OCI-LY7 (cell line): ENCODE measurements at regions not wholly inside any gene's neighbourhood (a gene's known extent, or its start where the extent isn't known, plus 50 kb on each side); places are given as distances from the start of the nearest gene placed in this dataset.

Experiments
- BruUV-seq: library from RNA; stranded (reverse); fragments of 400-500 nt; replicated peaks from 2 replicates; lab custom pipeline; 2021; lab: Mats Ljungman, UMichigan
- CTCF ChIA-PET: fragments of 300-600 bp; sonication (Branson Sonifier 250); formaldehyde crosslinking; loops from one replicate; lab custom pipeline; 2022; ENCODE audit warnings: antibody characterized with exemption; ENCODE audit not compliant: unreplicated experiment; lab: Charles Lee
- POLR2A ChIA-PET: fragments of 300-600 bp; sonication (Branson Sonifier 250); formaldehyde crosslinking; loops from one replicate; lab custom pipeline; 2022; ENCODE audit warnings: antibody characterized with exemption; lab: Charles Lee
- DNase-seq: peaks from one replicate; pipeline ENCODE4 v3.0.0-alpha.2; 2015; ENCODE audit warnings: low spot score
- H2AFZ ChIP-seq: fragments of 200-600 bp; sonication (generic), shearing (Covaris generic); 2 replicates; pipeline ENCODE4 v1.6.1; 2014; ENCODE audit warnings: mild to moderate bottlenecking, antibody characterized with exemption, low read length, moderate library complexity
- H3K27ac ChIP-seq: fragments of 200-600 bp; sonication (generic); 2 replicates; pipeline ENCODE4 v1.5.1; 2014; ENCODE audit warnings: mixed run types, low read depth, mild to moderate bottlenecking, moderate library complexity, low read length, inconsistent platforms; ENCODE audit not compliant: poor library complexity, severe bottlenecking
- H3K36me3 ChIP-seq: fragments of 200-600 bp; sonication (generic); 2 replicates; pipeline ENCODE4 v1.6.1; 2014; ENCODE audit warnings: mild to moderate bottlenecking, antibody characterized with exemption, low read length, moderate library complexity, mixed read lengths; ENCODE audit not compliant: insufficient read depth
- H3K4me1 ChIP-seq: fragments of 200-600 bp; sonication (generic); 2 replicates; pipeline ENCODE4 v1.5.1; 2014; ENCODE audit warnings: mild to moderate bottlenecking, low read length; ENCODE audit not compliant: insufficient read depth, poor library complexity, severe bottlenecking
- H3K4me2 ChIP-seq: fragments of 200-600 bp; sonication (generic); 2 replicates; pipeline ENCODE4 v1.6.1; 2014; ENCODE audit warnings: mild to moderate bottlenecking, low read length
- H3K4me3 ChIP-seq: fragments of 200-600 bp; sonication (generic); 2 replicates; pipeline ENCODE4 v1.5.1; 2014; ENCODE audit warnings: mild to moderate bottlenecking, low read depth, low read length; ENCODE audit not compliant: poor library complexity, severe bottlenecking
- H3K79me2 ChIP-seq: fragments of 200-600 bp; sonication (generic); 2 replicates; pipeline ENCODE4 v1.6.1; 2016; ENCODE audit warnings: low read depth, mild to moderate bottlenecking, low read length, moderate library complexity, mixed read lengths; ENCODE audit not compliant: insufficient read depth
- H3K9me2 ChIP-seq: fragments of 200-600 bp; sonication (generic); 2 replicates; pipeline ENCODE4 v1.6.1; 2016; ENCODE audit warnings: mild to moderate bottlenecking, low read length, mixed read lengths; ENCODE audit not compliant: insufficient read depth
- H3K9me3 ChIP-seq: fragments of 200-600 bp; sonication (generic); 2 replicates; pipeline ENCODE4 v1.6.1; 2014; ENCODE audit warnings: mild to moderate bottlenecking, mixed run types, low read length, mixed read lengths
- H4K20me1 ChIP-seq: fragments of 200-600 bp; sonication (generic); 2 replicates; pipeline ENCODE4 v1.6.1; 2014; ENCODE audit warnings: mild to moderate bottlenecking, antibody characterized with exemption, low read length, moderate library complexity, mixed read lengths; ENCODE audit not compliant: insufficient read depth
- EZH2phosphoT487 ChIP-seq: fragments of 200-600 bp; sonication (generic); IDR thresholded peaks from 2 replicates; pipeline ENCODE4 v1.6.1; 2018; ENCODE audit warnings: low read depth, borderline replicate concordance, mild to moderate bottlenecking, mixed run types, antibody characterized with exemption, low read length, moderate library complexity, mixed read lengths
- intact Hi-C: fragments of 100-400 bp; cut with micrococcal nuclease; formaldehyde crosslinking; loops from one replicate; pipeline ENCODE4 v1.10.0; 2022; ENCODE audit not compliant: unreplicated experiment
- TF ChIP-seq, protein P1 (sequence below): fragments of 200-600 bp; sonication (generic); conservative IDR thresholded peaks from 2 replicates; pipeline ENCODE4 v1.5.1; 2014; ENCODE audit warnings: mild to moderate bottlenecking, antibody characterized with exemption, low read length, moderate library complexity, mixed read lengths

DNA sequence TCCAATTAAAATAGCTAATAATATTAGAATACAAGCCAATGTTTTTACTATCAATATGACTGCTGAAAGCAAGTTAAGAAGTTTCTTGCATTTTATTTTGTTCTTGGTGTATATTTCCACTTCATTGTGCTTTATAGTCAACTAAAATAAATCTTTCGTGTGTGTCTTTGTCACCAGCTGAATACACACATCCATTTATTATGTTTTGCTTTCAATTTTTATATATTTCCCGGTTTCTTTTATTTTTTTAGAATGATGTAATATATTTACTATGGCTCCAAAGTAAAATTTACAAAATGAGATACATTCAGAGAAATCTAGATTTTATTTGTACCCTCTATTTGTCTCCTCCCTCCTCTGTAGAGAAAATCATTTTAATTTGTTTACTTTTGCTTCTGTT, 495.9 kb upstream of the PAPPA start:
- no TSS peak for BruUV-seq
- no peaks in the 10 kb centered on the region for H3K9me3 ChIP-seq
- H3K27ac ChIP-seq, result no peak overlapping the region
- DNase-seq, result no peak
- H4K20me1 ChIP-seq, result no peaks in the 10 kb centered on the region
- no peak for TF ChIP-seq EZH2phosphoT487
- TF ChIP-seq, protein P1, sequence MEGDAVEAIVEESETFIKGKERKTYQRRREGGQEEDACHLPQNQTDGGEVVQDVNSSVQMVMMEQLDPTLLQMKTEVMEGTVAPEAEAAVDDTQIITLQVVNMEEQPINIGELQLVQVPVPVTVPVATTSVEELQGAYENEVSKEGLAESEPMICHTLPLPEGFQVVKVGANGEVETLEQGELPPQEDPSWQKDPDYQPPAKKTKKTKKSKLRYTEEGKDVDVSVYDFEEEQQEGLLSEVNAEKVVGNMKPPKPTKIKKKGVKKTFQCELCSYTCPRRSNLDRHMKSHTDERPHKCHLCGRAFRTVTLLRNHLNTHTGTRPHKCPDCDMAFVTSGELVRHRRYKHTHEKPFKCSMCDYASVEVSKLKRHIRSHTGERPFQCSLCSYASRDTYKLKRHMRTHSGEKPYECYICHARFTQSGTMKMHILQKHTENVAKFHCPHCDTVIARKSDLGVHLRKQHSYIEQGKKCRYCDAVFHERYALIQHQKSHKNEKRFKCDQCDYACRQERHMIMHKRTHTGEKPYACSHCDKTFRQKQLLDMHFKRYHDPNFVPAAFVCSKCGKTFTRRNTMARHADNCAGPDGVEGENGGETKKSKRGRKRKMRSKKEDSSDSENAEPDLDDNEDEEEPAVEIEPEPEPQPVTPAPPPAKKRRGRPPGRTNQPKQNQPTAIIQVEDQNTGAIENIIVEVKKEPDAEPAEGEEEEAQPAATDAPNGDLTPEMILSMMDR, result no peak
- H3K4me3 ChIP-seq, result no peak overlapping the region
- ChIA-PET POLR2A (no interaction called here), CTCF (no interaction called here)
- H3K9me2 ChIP-seq, result no peaks in the 10 kb centered on the region
- no peaks in the 10 kb centered on the region for H3K79me2 ChIP-seq
- no peak overlapping the region for H3K4me2 ChIP-seq
- H2AFZ ChIP-seq, result no peak overlapping the region
- intact Hi-C loops, result no loop called here
- no peaks in the 10 kb centered on the region for H3K36me3 ChIP-seq
- no peaks in the 10 kb centered on the region for H3K4me1 ChIP-seq

DNA sequence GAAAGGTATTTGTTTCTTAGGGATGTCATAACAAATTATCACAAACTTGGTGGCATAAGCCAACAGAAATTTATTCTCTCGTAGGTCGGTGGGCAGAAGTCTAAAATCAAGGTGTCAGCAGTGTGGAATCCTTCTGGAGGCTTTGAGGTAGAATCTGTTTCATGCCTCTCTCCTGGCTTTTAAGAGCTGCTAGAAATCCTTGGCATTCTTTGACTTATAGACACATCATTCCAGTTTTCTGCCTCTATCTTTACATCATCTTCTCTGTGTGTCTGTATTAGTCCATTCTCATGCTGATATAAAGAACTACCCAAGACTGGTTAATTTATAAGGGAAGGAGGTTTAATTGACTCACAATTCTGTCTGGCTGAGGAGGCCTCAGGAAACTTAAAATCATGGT, 488.1 kb upstream of the PAPPA start:
- no peak overlapping the region for H2AFZ ChIP-seq
- no peaks in the 10 kb centered on the region for H3K36me3 ChIP-seq
- no peak overlapping the region for H3K4me2 ChIP-seq
- POLR2A ChIA-PET, result interaction anchor here (0.6 kb wide), 1 partner anchor 1161 kb away, joined by 3 read pairs; no protein-coding TSS in a partner anchor
- H4K20me1 ChIP-seq, result no peaks in the 10 kb centered on the region
- no peak overlapping the region for H3K4me3 ChIP-seq
- CTCF ChIA-PET, result no interaction called here
- H3K9me3 ChIP-seq, result no peaks in the 10 kb centered on the region
- H3K9me2 ChIP-seq, result no peaks in the 10 kb centered on the region
- DNase-seq, result no peak
- H3K4me1 ChIP-seq, result no peaks in the 10 kb centered on the region
- TF ChIP-seq, protein P1, result no peak
- TF ChIP-seq EZH2phosphoT487, result no peak
- H3K27ac ChIP-seq, result no peak overlapping the region
- no peaks in the 10 kb centered on the region for H3K79me2 ChIP-seq
- BruUV-seq, result no TSS peak
- intact Hi-C loops, result no loop called here

DNA sequence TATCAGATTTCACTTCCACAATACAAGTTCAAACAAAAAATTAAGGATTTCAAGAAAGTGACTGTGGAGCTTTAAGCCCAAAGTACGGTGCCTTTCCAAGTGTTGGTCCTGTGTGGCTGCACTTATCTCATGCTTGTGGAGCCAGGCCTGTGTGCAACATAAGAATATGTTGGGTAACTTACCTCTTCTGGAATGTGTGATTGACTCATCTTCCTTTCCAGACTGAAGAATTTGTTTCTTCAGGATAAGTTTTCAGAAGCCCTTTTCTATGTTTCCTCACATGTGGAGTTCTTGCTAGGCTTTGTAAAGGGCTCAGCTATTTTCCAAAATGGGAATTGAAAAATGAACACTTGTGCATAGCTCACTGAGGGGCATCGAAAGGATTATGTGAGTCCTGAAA, 485.1 kb upstream of the PAPPA start:
- BruUV-seq, result no TSS peak
- Histone ChIP-seq H3K4me3 (no peak overlapping the region), H4K20me1 (no peaks in the 10 kb centered on the region), H3K4me1 (no peaks in the 10 kb centered on the region), H3K9me3 (no peaks in the 10 kb centered on the region), H3K27ac (no peak overlapping the region), H3K9me2 (no peaks in the 10 kb centered on the region), H3K79me2 (no peaks in the 10 kb centered on the region), H3K4me2 (no peak overlapping the region), H3K36me3 (no peaks in the 10 kb centered on the region), H2AFZ (no peak overlapping the region)
- no peak for DNase-seq
- no peak for TF ChIP-seq EZH2phosphoT487
- TF ChIP-seq, protein P1, result no peak
- ChIA-PET CTCF (no interaction called here), POLR2A (no interaction called here)
- intact Hi-C loops, result no loop called here
